ENCODE measurements at regions not wholly inside any gene's neighbourhood (a gene's known extent, or its start where the extent isn't known, plus 50 kb on each side); places are given as distances from the start of the nearest gene placed in this dataset.
"Not testable (repeated sequence)": the region's sequence is repeated elsewhere in the genome, so short reads cannot be mapped to it uniquely, and the experiment has no call there.

DNA sequence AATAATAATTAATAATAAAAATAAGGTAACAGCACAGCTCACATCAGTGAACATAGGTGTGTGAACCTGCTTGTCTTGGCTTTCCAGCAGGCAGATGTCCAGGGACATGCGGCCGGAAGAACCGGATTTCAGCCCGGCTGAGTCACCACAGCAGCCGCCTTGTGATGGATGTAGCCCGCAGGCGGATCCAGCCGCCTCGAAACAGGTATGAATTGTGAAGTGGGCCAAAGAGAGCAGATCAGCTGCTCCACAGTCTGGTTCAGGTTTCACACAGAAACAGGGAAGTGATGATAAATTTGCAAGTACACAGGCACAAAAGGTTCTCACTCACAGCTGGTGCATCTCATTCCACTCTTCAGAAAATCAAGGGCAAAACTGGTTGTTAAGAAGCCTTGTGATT lies 55.1 kb downstream of the ID4 start:
- DNase-seq (ENCODE audit: low read depth): no peak

DNA sequence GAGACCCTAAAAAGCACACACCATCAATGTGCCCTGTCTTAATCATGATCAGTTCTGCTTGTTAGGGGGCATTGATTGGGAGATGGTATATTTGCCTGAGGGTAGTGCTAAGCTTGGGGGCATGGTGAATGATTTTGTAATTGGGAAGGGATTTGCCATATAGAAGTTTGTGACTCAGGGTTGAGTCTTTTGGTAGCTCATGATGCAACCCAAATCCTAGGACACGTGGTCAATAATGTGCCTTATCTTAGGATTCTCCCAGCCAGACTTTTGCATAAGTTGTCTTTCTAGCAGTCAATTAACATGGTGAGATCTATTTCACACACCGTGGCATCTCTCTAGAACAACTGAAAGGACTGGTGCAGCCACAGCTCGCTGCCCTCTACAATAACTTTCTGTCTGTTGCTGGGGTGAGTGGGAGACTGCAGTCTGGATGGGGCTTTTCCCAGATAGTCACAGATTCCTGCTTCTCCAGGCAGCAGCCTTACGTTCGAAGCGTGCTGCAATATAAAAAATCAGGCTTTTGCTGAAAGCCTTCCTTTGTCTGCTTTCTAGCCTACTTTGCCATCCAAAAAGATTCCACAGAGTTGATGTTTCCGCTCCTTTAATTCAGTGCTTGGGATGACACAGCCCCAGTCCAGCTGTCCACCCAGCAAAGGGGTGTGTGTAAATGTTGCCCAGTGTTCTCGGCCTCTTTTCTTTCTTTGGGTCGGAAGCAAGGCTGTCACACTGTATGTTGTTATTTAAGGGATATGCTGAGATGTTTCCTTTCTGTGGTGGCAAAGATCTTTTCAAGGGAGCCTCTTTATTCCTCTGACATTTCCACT lies 58.9 kb downstream of the ID4 start:
- DNase-seq (ENCODE audit: low read depth): no peak

DNA sequence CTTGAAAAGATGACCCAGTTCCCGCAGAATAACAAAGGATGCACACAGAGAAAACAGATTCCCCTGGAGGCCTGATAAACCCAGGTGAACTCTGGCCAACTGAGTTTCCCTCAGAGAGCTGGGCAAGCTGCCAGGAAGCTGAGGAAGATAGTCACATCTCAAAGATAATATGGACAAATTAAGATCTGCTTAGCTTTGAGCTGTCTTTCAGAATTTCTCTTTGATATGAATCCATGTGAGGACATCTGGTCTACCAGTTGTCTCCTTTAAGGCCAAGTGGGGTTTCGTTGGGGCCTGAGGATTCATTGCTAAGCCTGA lies 59.5 kb downstream of the ID4 start:
- DNase-seq (ENCODE audit: low read depth): peak; percentile 2

DNA sequence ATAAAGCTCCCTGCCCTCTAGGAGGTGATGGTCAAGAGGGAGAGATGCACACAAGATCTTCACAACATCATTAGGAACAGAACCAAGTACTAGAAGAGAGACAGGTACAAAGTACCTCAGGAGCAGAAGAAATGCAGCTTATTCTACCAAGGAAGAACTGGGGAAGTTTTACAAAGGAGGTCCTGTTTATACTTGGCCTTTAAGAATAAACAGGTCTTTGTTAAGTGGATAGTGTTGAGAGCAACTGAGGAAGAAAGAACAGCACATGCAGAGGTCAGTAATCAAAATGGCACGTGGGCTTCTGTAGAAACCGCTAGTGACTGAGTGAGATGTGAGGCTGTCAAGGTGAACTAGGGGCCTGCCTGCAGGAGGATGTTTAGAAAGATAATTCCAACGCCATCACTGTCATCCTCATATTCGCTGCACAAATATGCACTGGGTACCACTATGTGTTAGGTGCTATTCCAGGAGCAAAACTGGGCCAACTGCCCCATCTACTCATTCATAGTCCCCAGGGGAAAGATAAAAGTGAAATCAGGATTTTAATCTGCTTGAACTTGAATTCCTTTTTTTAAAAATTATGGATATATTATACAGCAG lies 61.1 kb downstream of the ID4 start:
- no peak for DNase-seq (ENCODE audit: low read depth)

DNA sequence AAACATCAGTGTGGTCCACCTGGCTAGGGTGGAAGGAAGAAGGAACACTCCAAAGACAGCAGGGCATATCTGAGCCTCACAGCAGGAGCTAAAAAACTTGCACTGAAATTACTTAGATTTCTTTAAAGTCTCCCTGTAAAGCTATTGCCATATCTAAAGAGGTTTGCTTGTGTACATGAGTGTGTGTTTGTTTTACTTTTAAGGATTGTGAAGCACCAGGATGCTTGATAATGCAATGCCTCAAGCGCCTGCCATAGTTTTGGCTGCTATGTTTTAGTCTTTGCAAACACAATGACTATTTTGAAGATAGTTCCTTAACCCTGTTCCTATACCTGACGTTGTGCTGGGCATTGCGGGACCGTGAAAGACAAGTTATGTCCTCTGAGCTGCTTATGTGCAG lies 65.0 kb downstream of the ID4 start:
- DNase-seq (ENCODE audit: low read depth): no peak

DNA sequence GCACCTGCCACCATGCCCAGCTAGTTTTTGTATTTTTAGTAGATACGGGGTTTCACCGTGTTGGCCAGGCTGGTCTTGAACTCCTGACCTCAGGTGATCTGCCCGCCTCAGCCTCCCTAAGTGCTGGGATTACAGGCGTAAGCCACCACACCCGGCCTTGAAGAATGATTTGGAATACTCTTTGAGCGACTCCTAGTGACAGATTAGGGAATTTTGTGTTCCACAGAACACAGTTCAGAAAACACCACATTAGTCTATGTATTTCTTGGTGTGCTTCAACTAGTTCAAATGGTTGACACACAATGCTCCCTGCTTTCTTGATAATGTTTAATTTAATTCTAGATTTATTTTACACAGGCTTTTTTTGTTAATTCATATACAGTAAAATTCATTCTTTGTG lies 67.2 kb downstream of the ID4 start:
- not testable (repeated sequence) for DNase-seq (ENCODE audit: low read depth)

DNA sequence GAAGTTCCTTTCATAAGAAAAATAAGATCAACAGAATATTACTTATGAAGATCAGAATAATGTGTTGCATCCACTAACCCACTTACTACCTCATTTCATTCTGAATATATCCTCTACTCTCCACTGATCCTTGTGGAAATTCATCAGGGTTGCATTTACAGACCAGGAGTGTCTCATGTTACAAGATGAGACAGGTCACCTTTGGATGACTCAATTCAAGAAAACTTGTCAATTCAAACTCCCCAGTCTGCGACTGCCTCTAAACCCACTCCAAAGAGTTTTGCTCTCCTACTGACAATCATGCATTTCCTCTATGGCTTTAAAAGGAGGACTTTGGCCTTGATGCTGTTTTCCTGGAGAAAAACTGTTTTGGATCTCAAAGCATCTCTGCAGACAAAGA lies 68.4 kb downstream of the ID4 start:
- no peak for DNase-seq (ENCODE audit: low read depth)

DNA sequence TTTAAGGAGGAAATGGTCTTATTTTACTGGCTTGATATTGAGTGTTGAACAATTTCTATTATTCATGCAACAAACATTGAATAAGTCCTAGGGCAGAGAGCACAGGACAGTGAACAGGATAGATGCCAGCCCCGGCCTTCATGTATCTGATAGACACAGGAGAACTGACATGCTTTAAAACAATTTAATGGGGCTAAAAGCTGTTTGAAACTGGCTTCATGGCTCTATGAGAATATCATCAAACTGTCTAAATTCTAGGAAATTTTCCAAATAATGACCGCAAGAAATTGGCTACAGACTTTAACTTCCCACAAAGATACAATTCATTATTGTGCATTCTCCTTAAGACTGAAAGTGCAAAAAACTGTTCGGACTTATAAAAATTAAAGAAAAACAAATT lies 69.0 kb downstream of the ID4 start:
- no peak for DNase-seq (ENCODE audit: low read depth)

DNA sequence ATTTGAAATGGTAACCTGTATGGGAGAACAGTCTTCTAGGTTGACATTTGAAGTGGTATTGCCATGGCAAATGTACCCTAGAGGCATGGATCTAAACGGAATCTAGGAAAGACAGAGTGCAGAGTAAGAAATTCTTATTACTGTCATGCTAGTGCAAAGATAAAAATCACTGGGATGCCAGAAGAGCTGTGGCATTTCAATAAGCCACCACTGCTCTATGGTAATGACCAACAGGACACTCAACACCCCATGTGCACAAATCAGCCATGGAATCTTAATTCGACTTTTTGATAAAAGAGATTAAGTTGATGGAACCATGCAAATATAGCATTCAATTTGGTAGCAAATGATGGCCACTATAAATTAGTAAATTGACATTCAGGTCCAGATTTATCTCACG lies 74.1 kb downstream of the ID4 start:
- no peak for DNase-seq (ENCODE audit: low read depth)

DNA sequence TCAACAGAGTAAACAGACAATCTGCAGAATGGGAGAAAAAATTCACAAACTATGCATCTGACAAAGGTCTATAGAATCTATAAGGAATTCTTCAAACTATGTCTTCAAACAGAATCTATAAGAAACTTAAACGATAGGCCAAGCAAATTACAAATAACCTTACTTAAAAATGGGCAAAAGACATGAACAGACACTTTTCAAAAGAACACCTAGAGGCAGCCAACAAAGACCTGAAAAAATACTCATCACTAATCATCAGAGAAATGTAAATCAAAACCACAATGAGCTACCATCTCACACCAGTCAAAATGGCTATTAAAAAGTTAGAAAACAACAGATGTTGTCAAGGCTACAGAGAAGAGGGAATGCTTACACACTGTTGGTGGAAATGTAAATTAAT lies 81.3 kb downstream of the ID4 start:
- no peak for DNase-seq (ENCODE audit: low read depth)

DNA sequence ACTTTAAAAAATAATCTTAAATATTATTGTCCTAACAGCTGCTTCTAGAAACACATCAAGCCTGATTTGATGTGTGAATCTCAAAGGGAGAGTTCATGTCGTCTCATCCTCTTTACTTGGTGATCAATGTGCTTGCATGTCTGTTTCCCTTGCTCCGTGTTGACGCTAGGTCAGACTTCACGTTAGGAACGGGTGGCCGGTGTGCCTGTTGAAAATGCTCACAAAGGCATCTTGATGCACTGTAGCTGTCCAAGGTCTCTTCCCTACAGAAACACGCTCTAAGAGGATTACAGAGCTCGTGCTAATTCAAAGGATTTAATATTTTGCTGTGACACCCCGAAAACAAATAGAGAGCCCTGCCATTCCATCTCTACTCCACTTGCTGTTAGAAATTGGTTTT lies 84.6 kb downstream of the ID4 start:
- DNase-seq (ENCODE audit: low read depth): no peak

DNA sequence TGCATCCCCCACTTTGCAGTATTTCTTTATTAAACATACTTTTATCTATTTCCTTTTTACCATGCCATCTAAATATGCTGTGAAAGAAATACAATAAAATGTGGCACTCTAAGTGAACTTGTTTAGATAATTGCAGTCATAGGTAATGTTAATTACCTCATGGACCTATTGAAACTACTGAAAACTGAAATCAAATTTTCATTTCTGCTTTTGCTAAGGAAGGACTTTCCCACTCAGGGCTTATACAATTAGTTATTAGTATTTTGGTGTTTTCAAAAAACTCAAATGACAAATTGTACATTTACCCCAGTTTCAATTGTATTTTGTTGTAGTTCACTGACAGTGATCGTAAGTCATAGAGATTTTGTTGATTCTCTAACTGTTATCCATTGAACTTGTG lies 88.4 kb downstream of the ID4 start:
- no peak for DNase-seq (ENCODE audit: low read depth)

DNA sequence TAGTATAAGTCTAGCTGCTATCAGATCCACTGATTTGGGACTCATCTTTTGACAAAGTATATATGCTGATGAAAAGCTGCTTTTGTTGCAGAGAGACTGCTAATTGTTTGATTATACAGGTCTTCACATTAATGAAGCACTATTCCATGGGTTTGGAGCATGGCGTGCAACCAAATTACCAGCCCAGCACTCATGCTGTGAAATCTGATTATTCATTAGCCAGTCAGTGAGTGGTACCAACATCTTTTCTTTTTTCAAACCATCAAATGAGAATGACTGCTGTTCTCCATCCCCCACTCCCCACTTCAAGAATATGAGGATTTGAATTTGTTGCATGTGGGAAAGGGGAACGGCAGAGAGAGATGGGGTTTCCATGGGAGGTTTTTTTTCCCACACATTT lies 91.3 kb downstream of the ID4 start:
- no peak for DNase-seq (ENCODE audit: low read depth)

DNA sequence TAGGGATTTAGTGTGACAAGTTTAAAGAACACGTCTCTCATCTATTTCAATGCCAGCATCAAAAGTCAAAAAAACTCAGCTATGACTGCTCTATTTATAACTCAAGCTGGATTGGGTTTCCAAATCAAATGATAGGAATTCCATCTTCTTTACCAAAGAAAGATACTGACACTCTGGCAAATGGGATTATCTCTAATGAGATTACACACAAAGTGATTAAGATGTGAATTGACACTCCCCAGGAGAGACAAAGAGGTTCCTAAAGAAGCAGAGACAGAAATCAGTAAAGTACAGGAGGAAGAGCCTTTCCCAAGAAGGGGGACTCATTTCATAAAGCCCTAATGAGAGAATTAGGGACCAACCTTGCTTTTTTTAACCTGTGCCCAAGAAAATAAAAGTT lies 92.1 kb downstream of the ID4 start:
- DNase-seq (ENCODE audit: low read depth): no peak

DNA sequence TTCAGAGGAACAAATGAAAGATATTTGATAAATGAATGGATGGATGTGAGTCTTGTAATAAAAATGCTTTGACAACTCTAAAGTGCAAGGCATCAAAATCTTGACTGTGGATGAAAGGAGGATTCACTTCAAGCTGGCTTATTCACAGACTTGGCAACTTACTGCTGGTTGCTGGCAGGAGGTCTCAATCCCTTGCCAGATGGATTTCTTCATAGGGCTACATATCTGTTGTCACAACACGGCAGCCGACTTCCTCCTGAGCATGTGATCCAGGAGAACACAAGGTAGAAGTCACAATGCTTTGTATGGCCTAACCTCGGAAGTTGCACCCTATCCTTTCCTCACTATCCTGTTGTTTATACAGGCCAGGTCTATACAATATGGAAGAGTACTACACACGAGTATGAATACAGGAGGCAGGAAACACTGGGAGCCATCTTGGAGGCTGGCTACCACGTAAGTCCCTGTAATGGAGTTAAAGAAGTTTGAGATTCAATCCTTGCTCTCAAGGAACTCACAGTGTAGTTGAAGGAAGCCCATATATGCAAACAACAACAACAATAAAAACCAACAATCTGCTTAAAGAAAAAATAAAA lies 97.9 kb downstream of the ID4 start:
- DNase-seq (ENCODE audit: low read depth): no peak

DNA sequence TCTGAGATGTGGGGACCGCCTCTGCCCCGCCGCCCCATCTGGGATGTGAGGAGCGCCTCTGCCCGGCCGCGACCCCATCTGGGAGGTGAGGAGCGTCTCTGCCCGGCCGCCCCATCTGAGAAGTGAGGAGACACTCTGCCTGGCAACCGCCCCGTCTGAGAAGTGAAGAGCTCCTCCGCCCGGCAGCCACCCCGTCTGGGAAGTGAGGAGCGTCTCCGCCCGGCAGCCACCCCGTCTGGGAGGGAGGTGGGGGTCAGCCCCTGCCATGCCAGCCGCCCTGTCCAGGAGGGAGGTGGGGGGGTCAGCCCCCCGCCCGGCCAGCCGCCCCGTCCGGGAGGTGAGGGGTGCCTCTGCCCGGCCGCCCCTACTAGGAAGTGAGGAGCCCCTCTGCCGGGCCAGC lies 102.2 kb downstream of the ID4 start:
- DNase-seq (ENCODE audit: low read depth): not testable (repeated sequence)

DNA sequence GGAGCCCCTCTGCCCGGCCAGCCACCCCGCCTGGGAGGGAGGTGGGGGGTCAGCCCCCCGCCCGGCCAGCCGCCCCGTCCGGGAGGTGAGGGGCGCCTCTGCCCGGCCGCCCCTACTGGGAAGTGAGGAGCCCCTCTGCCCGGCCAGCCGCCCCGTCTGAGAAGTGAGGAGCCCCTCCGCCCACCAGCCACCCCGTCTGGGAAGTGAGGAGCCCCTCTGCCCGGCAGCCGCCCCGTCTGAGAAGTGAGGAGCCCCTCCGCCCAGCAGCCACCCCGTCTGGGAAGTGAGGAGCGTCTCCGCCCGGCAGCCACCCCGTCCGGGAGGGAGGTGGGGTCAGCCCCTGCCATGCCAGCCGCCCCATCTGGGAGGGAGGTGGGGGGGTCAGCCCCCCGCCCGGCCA lies 102.8 kb downstream of the ID4 start:
- DNase-seq (ENCODE audit: low read depth): not testable (repeated sequence)

DNA sequence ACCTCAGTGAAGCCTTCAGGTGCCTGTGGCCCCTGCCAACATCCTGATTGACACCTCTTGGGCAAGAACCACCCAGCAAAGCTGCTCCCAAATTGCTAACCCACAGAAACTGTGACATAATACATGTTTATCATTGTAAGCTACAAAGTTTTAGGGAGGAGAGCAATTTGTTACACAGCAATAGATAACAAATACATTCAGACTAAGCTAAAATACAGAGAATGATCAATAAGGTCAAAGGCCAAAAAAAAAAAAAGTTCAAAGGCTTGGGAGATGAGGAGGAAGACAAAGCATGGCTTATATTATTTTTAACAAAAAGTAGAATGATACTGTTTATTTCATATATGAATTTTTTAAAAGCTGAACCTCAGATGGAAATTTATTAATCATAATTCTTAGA lies 105.9 kb downstream of the ID4 start:
- no peak for DNase-seq (ENCODE audit: low read depth)

DNA sequence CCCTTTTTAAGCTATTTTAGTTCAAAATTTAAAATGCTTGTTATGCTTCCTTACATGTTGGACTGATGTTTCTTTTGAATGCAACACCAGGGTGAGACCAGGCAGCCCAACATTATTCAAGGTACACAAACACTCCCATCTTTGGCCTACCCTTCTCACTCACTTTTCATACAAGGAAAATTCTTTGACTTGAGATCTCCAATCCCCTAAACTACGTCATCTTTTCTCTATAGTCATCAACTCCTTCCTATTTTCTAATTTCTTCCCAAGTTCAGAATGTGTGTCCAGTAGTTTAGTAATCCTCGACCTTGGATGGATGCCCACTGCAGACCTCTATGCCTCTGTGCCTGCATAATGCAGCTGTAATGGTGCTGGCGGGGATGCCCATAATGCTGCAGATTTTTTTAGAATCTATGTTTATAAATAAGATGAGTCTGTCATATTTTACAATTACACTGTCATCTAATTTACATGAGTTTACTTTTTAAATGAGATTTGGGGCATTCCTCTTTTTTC lies 108.7 kb downstream of the ID4 start:
- DNase-seq (ENCODE audit: low read depth): no peak

DNA sequence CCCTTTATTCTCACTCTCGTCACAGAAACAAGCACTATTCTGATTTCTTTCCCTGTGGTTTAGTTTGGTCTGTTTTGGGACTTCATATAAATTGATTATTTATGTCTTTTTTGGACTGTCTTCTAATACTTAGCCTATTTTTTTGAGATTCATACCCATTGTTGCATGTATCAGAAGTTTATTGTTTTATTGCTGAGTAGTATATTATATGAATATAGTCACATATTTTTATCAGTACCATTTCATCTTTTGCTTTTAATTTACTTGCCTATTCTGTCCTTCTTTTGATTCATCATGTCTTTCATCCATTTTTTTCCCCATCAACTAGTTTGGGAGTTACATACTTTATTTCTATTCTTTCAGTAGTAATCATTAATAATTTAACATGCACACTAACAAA lies 112.0 kb downstream of the ID4 start:
- DNase-seq (ENCODE audit: low read depth): no peak

DNA sequence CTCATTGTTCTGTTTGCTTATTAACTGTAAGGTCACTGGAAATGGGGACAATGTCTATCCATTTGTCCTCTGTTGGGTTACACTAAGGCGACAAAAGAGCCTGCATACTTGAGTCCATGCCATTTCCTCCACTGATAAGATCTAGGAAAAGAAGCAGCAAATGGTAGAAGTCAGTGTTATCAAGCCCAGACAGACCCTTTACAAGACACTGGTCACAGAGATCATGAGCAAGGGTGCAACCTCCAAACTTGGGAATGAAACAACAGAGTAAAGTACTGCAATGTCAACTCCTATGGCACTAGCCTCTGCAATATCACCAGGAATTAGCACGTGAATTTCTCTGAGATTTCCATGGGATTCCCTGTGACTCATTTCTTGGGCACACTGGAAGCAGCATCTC lies 126.9 kb downstream of the ID4 start:
- no peak for DNase-seq (ENCODE audit: low read depth)

DNA sequence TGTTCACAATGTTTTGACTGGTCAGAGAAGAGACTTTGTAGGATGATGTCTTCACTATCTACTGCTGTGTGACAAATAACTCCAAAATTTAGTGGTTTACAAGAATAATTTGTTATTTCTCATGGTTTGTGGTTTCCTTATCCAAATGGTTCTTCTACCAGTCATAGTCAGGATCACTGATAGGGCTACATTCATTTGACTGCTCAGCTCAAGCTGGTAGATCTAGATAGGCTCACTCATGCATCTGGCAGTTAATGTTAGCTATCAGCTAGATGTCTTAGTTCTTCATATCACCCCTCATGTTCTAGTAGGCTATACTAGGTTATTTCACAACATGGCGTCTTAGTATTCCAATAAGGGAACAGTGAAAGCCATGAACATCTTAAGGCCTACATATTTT lies 131.0 kb downstream of the ID4 start:
- no peak for DNase-seq (ENCODE audit: low read depth)

DNA sequence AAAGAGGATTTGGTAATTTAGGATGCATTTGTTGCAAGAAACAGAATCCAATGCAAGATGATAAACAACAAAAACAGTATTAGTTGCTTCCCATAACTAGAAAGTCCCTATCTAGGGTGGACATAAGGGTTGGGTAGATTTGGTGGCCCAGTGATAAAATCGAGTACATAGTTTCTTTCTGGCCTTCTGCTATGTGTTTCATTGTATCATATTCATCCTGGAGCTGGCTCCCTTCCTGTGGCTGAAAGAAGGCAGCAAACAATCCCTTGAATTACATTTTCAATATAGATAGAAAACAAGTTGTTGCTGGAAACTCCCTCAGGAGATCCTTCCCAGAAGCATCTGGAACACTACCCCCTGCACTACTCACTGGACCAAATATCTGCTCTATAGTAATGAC lies 135.1 kb downstream of the ID4 start:
- DNase-seq (ENCODE audit: low read depth): no peak
